GM12874 (cell line): ENCODE measurements at regions not wholly inside any gene's neighbourhood (a gene's known extent, or its start where the extent isn't known, plus 50 kb on each side); places are given as distances from the start of the nearest gene placed in this dataset.

Experiments
- CTCF ChIP-seq: IDR thresholded peaks from 2 replicates; pipeline ENCODE4 v1.5.1; 2011; ENCODE audit warnings: low read depth, mild to moderate bottlenecking, control low read depth, low read length, moderate library complexity; ENCODE audit not compliant: insufficient read depth

GRCh38 chr5:85951707-85952210, 666.0 kb upstream of the COX7C start:
- no peak for TF ChIP-seq CTCF

GRCh38 chr5:85952680-85953079, 665.1 kb upstream of the COX7C start:
- TF ChIP-seq CTCF, result no peak

GRCh38 chr5:85967681-85968080, 650.1 kb upstream of the COX7C start:
- TF ChIP-seq CTCF, result no peak

- TF ChIP-seq CTCF, result no peak
These were observed 645.2 kb upstream of the COX7C start for GRCh38 chr5:85972539-85972938.

- no peak for TF ChIP-seq CTCF
These were observed 632.6 kb upstream of the COX7C start for GRCh38 chr5:85985167-85985566.

- no peak for TF ChIP-seq CTCF
These were observed 626.7 kb upstream of the COX7C start for GRCh38 chr5:85990998-85991397.

GRCh38 chr5:85998656-85999055, 619.1 kb upstream of the COX7C start:
- no peak for TF ChIP-seq CTCF

- no peak for TF ChIP-seq CTCF
These were observed 609.4 kb upstream of the COX7C start for GRCh38 chr5:86008293-86008692.
